T-helper 9 cell (primary cell): ENCODE measurements at regions not wholly inside any gene's neighbourhood (a gene's known extent, or its start where the extent isn't known, plus 50 kb on each side); places are given as distances from the start of the nearest gene placed in this dataset.
"Not testable (repeated sequence)": the region's sequence is repeated elsewhere in the genome, so short reads cannot be mapped to it uniquely, and the experiment has no call there.

Experiments used
- DNase-seq: peaks from one replicate; pipeline ENCODE4 v3.0.0-alpha.2; 2020

DNA sequence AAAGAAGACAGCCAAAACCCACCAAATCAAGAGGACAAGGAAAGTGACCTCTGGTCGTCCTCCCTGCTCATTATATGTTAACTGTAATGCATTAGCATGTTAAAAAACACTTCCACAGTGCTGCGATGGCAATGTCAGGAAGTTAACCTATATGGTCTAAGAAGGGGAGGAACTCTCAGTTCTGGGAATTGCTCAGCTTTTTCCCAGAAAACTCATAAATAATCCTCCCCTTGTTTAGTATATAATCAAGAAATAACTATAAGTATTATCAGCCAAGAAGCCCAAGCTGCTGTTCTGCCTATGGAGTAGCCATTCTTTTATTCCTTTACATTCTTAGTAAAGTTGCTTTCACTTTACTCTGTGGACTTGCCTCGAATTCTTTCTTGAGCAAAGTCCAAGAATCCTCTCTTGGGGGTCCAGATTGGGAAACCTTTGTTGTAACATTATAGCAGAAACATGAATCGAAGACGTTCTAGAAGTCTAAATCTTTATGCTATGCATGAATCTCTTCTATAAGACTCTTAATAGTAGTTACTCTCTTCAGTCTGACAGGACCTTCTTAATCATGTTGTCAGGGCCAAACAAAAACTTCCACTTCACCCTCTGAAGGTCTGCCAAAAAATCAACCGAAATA, 110.0 kb upstream of the VANGL1 start:
- no peak for DNase-seq

GRCh38 chr1:115530407-115530806, 111.4 kb upstream of the VANGL1 start:
- DNase-seq: no peak

DNA sequence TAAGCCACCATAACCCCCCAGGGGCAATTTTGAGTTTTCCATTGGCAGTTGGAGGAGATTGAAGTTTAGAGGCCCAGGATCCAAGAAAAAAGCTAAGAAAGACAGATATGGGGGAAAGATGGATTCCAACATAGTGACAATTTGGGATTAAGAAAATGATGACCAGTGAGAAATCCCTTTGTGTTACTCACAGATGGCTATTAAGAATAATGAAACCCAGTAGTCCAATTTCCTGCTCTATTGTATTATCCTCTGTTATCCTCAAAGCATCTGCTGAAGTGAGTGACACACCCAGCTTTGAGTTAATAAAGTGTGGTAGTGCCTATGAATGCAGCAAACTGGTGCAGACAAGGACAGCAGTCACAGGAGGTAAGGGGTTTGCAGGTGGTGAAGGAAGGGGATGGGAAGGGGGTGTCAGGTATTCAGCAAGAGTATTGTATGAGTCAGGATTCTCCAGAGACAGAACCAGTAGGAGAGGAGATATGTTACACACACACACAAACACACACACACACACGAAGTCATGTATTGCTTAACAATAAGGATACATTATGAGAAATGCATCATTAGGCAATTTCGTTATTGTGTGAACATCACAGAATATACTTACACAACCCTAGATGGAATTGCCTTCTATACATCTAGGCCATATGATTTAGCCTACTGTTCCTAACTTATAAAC, 112.4 kb upstream of the VANGL1 start:
- no peak for DNase-seq

- not testable (repeated sequence) for DNase-seq
Observed at GRCh38 chr1:115528336-115528735, 113.4 kb upstream of the VANGL1 start.

DNA sequence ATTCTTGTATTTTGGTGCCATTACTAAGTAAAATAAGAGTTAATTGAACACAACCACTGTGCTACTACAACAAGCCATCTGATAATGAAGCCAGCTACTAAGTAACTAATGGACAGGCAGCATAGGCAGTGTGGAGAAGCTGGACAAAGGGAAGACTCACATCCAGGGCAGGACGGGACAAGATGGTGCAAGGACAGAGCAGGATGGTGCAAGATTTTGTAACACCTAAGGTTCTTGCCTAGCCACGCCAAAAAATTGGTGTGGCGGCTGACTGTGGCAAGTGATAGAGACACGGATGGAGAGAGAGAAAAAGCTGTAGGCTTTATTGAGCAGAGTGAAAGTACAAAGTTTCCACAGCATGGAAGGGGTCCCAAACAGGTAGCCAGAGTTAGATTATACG, 114.0 kb upstream of the VANGL1 start:
- no peak for DNase-seq

DNA sequence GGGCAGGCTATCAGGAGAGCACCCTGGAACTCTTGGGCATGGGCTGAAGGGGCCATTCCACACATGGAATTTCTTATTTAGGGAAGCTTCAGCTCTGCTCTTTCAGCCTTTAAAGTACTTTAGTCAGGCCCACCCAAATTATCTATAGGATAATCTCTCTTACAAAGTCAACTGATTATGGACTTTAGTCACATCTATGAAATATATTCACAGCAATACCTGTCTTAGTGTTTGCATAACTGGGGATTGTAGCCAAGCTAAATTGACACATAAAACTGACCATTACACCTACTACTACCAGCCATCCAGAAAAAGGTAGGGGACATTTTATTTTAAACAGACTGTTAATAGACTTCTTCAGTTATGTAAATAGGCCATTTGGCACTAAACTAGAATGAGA, 114.9 kb upstream of the VANGL1 start:
- DNase-seq: no peak

GRCh38 chr1:115524236-115524635, 117.5 kb upstream of the VANGL1 start:
- DNase-seq: no peak

DNA sequence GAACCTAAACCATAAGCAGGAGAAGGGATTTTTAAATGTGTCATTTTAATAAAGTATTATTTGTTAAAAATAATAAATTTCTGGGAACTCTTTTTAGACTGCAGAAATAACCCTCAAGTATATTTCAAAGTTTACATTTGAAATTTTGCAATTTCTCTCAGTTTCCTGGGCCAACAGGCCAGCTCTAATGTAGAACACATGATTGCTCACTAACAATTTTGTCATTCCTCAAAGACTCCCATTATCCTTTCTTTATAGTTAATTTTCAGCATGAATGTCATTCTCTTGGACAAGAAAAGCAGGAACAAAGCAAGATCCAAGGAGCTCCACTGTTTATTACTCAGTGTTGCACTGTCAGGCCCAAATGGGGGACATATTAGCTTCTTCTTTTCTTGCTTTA, 119.4 kb upstream of the VANGL1 start:
- DNase-seq: no peak

DNA sequence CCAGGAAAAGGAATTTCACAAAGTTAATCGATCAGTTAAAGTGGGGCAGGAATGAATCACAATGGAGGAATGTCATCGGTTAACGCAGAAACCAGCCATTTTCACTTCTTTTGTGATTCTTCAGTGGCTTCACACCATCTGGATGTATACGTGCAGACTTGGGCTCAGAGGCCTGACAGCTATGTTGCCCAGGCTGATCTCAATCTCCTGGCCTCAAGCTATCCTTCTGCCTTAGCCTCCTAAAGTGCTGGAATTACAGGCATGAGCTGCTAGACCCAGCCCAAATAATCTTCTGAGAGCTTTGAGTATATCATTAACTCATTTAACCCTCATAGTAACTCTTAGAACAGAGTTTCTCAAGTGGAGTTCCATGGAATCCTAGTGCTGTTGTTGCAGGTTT, 126.5 kb upstream of the VANGL1 start:
- DNase-seq: no peak

- not testable (repeated sequence) for DNase-seq
Observed at GRCh38 chr1:115510226-115510625, 131.5 kb upstream of the VANGL1 start.

- no peak for DNase-seq
Observed at GRCh38 chr1:115507901-115508300, 133.9 kb upstream of the VANGL1 start.

GRCh38 chr1:115506924-115507589, 134.7 kb upstream of the VANGL1 start:
- no peak for DNase-seq

DNA sequence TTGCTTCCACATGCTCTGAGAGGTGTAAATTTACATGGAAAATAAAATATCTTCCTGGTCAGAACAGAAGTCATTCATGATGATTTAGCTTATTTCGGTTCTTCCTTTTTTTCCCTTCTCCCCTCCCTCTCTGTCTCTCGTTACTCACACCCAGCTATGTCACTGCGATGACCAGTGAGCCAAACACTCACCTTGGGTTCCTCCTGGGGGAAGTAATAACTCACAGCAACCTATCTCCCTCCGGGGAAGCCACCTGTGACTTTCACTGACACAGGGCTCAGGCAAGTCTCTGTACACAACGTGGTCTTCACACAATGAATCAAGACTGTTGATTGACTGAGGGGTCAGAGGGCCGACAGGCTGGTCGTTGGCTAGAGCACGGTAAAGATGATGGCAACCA, 135.3 kb upstream of the VANGL1 start:
- no peak for DNase-seq

DNA sequence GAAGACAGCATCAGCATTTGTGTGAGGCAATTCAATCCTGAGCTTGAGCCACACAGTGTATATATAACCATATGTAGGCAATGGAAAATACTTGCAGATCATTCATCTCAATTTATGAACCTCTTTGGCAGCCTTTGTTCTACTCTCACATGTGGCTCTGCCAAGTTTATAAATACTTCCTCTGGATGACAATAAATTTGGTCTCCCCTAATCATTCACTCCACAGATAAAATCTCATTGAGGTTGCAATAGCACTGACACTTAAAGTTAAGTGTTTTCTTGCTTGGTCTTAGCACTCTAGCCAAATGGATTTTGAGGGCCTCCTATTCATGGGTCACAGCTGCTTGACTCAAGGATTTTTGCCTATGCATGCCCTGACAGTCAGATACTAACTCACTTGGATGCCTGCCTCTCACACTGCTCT, 136.6 kb upstream of the VANGL1 start:
- DNase-seq: no peak

DNA sequence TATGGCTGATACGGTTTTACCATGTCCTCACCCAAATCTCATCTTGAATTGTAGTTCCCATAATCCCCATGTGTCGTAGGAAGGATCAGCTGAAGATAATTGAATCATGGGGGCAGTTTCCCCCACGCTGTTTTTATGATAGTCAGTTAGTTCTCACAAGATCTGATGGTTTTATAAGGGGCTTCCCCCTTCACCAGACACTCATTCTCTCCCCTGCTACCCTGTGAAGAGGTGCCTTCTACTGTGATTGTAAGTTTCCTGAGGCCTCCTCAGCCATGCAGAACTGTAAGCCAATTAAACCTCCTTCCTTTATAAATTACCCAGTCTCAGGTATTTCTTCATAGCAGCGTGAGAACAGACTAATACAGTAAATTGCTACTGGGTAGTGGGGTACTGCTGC, 139.6 kb upstream of the VANGL1 start:
- not testable (repeated sequence) for DNase-seq

GRCh38 chr1:115501476-115501875, 140.3 kb upstream of the VANGL1 start:
- no peak for DNase-seq

- no peak for DNase-seq
Observed at GRCh38 chr1:115499253-115499652, 142.5 kb upstream of the VANGL1 start.

DNA sequence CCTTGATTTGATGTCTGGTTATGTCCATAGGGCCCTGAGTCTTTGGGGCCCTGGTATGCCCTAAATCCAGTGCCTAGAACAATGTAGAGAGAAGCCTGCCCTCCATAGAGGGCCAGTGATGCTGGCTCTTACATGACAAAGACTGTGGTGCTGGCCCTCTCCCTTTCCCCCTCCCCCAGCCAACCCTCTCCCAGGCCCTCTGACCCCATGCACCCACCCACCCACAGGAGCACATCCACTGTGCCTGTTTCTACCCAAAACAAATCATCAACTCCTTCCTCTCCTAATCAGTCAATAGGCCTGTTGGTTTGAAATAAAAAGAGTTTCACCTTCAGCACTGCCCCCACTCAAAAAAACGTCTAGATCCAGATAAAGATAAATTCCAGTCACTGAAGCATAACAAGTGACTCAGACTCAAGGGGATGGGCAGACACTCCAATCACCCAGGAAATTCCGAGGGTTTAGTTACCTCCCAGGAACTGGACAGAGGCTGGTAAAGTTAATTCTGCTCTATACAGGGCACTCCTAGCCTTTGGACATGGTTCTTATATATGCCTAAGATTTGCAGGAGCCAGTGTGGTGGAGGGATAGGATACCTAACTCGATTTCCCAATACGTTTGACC, 144.8 kb upstream of the VANGL1 start:
- DNase-seq: no peak

DNA sequence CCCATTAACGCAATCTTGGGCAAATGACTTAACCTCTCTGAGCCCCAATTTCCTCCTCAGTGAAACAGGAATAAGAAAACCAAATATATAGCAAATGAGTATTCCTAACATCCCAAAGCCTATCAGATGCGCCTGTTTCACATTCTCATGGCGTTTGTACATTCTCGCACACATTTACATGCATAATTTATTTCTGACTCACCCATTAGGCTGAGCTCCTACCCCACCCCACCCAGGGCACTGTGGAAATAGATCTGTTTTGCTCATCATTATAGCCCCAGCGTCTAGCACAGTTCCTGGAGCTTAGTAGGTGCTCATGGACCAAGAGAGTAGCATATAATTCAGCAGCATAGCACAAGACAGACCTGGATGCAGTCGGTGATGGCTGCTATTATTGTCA, 146.1 kb upstream of the VANGL1 start:
- no peak for DNase-seq

GRCh38 chr1:115495111-115495510, 146.7 kb upstream of the VANGL1 start:
- DNase-seq: no peak

GRCh38 chr1:115493834-115494233, 147.9 kb upstream of the VANGL1 start:
- no peak for DNase-seq

DNA sequence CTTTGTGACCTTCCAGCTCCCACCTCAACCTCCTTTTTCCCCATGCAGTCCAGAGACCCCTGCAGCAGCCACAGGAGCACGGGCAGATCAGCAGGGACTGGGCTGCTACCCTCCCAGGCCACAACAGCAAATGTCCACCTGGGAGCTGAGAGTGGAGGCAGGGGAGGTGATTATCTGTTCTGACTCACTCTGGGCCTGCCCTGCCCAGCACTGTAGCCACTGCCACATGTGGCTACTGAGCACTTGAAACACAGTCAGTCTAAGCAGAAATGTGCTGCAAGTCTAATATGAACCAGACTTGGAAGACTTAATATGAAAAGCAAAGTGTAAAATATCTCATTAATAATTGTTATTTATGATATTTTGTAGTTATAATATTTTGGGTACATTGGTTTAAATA, 148.9 kb upstream of the VANGL1 start:
- DNase-seq: no peak

- DNase-seq: no peak
Observed at GRCh38 chr1:115492019-115492595, 149.7 kb upstream of the VANGL1 start.
